Stimulated activated naive B cell treated with anti-CD40 and anti-IgM and Interleukin-4, amounts not matched to agents 10 μg/mL and 1 μg/mL and 100 μg/mL, for 72 hours (primary cell): ENCODE measurements at regions not wholly inside any gene's neighbourhood (a gene's known extent, or its start where the extent isn't known, plus 50 kb on each side); places are given as distances from the start of the nearest gene placed in this dataset.
"Not testable (repeated sequence)": the region's sequence is repeated elsewhere in the genome, so short reads cannot be mapped to it uniquely, and the experiment has no call there.

Experiments
- ATAC-seq, 2 donors: fragments of 150-1000 bp; cut with Tn5 transposase; replicated peaks; 2 replicates each; pipeline ENCODE4 v1.10.0; 2021; ENCODE audit warnings: moderate library complexity in 1 of 2
- DNase-seq: peaks from one replicate; pipeline ENCODE4 v3.0.0; 2021
- H3K27ac Mint-ChIP-seq: one replicate; pipeline ENCODE4 v1.8.0; 2022; ENCODE audit warnings: mild to moderate bottlenecking, mixed read lengths
- H3K27me3 Mint-ChIP-seq, 2 donors: one replicate each; pipeline ENCODE4 v1.8.0; 2022; ENCODE audit warnings: mixed read lengths in 2 of 2
- H3K36me3 Mint-ChIP-seq, 2 donors: one replicate each; pipeline ENCODE4 v1.8.0; 2022; ENCODE audit warnings: mixed read lengths in 2 of 2, mild to moderate bottlenecking in 1 of 2
- H3K4me1 Mint-ChIP-seq, 2 donors: one replicate each; pipeline ENCODE4 v1.8.0; 2022; ENCODE audit warnings: mixed read lengths in 2 of 2, mild to moderate bottlenecking in 1 of 2
- H3K4me3 Mint-ChIP-seq, 2 donors: one replicate each; pipeline ENCODE4 v1.8.0; 2022; ENCODE audit warnings: mild to moderate bottlenecking in 2 of 2, mixed read lengths in 2 of 2, moderate library complexity in 1 of 2
- H3K9me3 Mint-ChIP-seq, 2 donors: one replicate each; pipeline ENCODE4 v1.8.0; 2022; ENCODE audit warnings: mixed read lengths in 2 of 2, mild to moderate bottlenecking in 1 of 2

GRCh38 chr10:6823770-6824169 is 243.7 kb upstream of the PRKCQ start:
- Mint-ChIP-seq H3K9me3 (no peaks in the 10 kb centered on the region), H3K4me3 (no peak overlapping the region), H3K27ac (no peak overlapping the region), H3K4me1 (no peaks in the 10 kb centered on the region), H3K27me3 (peaks cover 13 to 18% of the 10 kb centered on the region in 2 donors), H3K36me3 (no peaks in the 10 kb centered on the region)
- ATAC-seq: no peak
- no peak for DNase-seq

- ATAC-seq (no peak), DNase-seq (no peak)
- Mint-ChIP-seq H3K27me3 (peaks cover 17 to 26% of the 10 kb centered on the region in 2 donors), H3K4me1 (no peaks in the 10 kb centered on the region), H3K4me3 (no peak overlapping the region), H3K27ac (no peak overlapping the region), H3K36me3 (no peaks in the 10 kb centered on the region), H3K9me3 (no peaks in the 10 kb centered on the region)
Measured at GRCh38 chr10:6819301-6819700, 239.2 kb upstream of the PRKCQ start.

GRCh38 chr10:6817770-6818169 is 237.7 kb upstream of the PRKCQ start:
- Mint-ChIP-seq H3K27ac (no peak overlapping the region), H3K27me3 (peaks cover 17 to 26% of the 10 kb centered on the region in 2 donors), H3K36me3 (no peaks in the 10 kb centered on the region), H3K9me3 (no peaks in the 10 kb centered on the region), H3K4me3 (no peak overlapping the region), H3K4me1 (no peaks in the 10 kb centered on the region)
- DNase-seq (no peak), ATAC-seq (no peak)

GRCh38 chr10:6815346-6815745 is 235.3 kb upstream of the PRKCQ start:
- ATAC-seq (no peak), DNase-seq (no peak)
- Mint-ChIP-seq H3K4me1 (no peaks in the 10 kb centered on the region), H3K4me3 (no peak overlapping the region), H3K36me3 (no peaks in the 10 kb centered on the region), H3K27me3 (peaks cover 33 to 35% of the 10 kb centered on the region in 2 donors), H3K9me3 (no peaks in the 10 kb centered on the region), H3K27ac (no peak overlapping the region)

GRCh38 chr10:6813856-6814255 is 233.8 kb upstream of the PRKCQ start:
- Mint-ChIP-seq H3K9me3 (peaks cover 0 to 2% of the 10 kb centered on the region in 2 donors), H3K27me3 (peaks cover 20 to 31% of the 10 kb centered on the region in 2 donors), H3K4me3 (no peak overlapping the region), H3K27ac (no peak overlapping the region), H3K4me1 (no peaks in the 10 kb centered on the region), H3K36me3 (no peaks in the 10 kb centered on the region)
- no peak for ATAC-seq
- DNase-seq: no peak

- Mint-ChIP-seq H3K27me3 (peaks cover 16 to 26% of the 10 kb centered on the region in 2 donors), H3K27ac (no peak overlapping the region), H3K4me1 (no peaks in the 10 kb centered on the region), H3K9me3 (peaks cover 0 to 2% of the 10 kb centered on the region in 2 donors), H3K36me3 (no peaks in the 10 kb centered on the region), H3K4me3 (no peak overlapping the region)
- ATAC-seq (no peak), DNase-seq (no peak)
Measured at GRCh38 chr10:6813306-6813705, 233.2 kb upstream of the PRKCQ start.

- Mint-ChIP-seq H3K9me3 (peaks cover 0 to 2% of the 10 kb centered on the region in 2 donors), H3K27ac (no peak overlapping the region), H3K4me1 (no peaks in the 10 kb centered on the region), H3K27me3 (peaks cover 16 to 22% of the 10 kb centered on the region in 2 donors), H3K4me3 (no peak overlapping the region), H3K36me3 (no peaks in the 10 kb centered on the region)
- no peak for DNase-seq
- no peak for ATAC-seq
Measured at GRCh38 chr10:6811153-6811552, 231.1 kb upstream of the PRKCQ start.

- no peaks in the 10 kb centered on the region for H3K36me3 Mint-ChIP-seq
- peaks cover 9 to 10% of the 10 kb centered on the region in 2 donors for H3K27me3 Mint-ChIP-seq
- H3K27ac Mint-ChIP-seq: no peak overlapping the region
- DNase-seq: no peak
- H3K9me3 Mint-ChIP-seq: no peaks in the 10 kb centered on the region
- no peak overlapping the region for H3K4me3 Mint-ChIP-seq
- no peaks in the 10 kb centered on the region for H3K4me1 Mint-ChIP-seq
- no peak for ATAC-seq
Measured at GRCh38 chr10:6803427-6803783, 223.3 kb upstream of the PRKCQ start.

GRCh38 chr10:6802759-6803426 is 222.8 kb upstream of the PRKCQ start:
- ATAC-seq: no peak
- no peaks in the 10 kb centered on the region for H3K4me1 Mint-ChIP-seq
- H3K36me3 Mint-ChIP-seq: no peaks in the 10 kb centered on the region
- H3K9me3 Mint-ChIP-seq: no peaks in the 10 kb centered on the region
- H3K4me3 Mint-ChIP-seq: no peak overlapping the region
- no peak overlapping the region for H3K27ac Mint-ChIP-seq
- no peak for DNase-seq
- H3K27me3 Mint-ChIP-seq: peaks cover 9 to 10% of the 10 kb centered on the region in 2 donors

GRCh38 chr10:6796231-6796630 is 216.2 kb upstream of the PRKCQ start:
- peaks cover 10 to 17% of the 10 kb centered on the region in 2 donors for H3K27me3 Mint-ChIP-seq
- no peak for DNase-seq
- no peak overlapping the region for H3K4me3 Mint-ChIP-seq
- no peak for ATAC-seq
- no peaks in the 10 kb centered on the region for H3K4me1 Mint-ChIP-seq
- H3K27ac Mint-ChIP-seq: no peak overlapping the region
- H3K36me3 Mint-ChIP-seq: no peaks in the 10 kb centered on the region
- H3K9me3 Mint-ChIP-seq: no peaks in the 10 kb centered on the region

GRCh38 chr10:6795541-6795940 is 215.5 kb upstream of the PRKCQ start:
- no peak overlapping the region for H3K27ac Mint-ChIP-seq
- ATAC-seq (no peak), DNase-seq (no peak)
- no peaks in the 10 kb centered on the region for H3K36me3 Mint-ChIP-seq
- no peaks in the 10 kb centered on the region for H3K9me3 Mint-ChIP-seq
- H3K4me1 Mint-ChIP-seq: no peaks in the 10 kb centered on the region
- H3K27me3 Mint-ChIP-seq: peaks cover 13 to 20% of the 10 kb centered on the region in 2 donors
- no peak overlapping the region for H3K4me3 Mint-ChIP-seq

GRCh38 chr10:6794841-6795240 is 214.8 kb upstream of the PRKCQ start:
- DNase-seq, H3K4me1 Mint-ChIP-seq, H3K36me3 Mint-ChIP-seq, ATAC-seq, H3K4me3 Mint-ChIP-seq, H3K9me3 Mint-ChIP-seq, H3K27ac Mint-ChIP-seq: not testable (repeated sequence)
- peaks cover 16 to 23% of the 10 kb centered on the region in 2 donors for H3K27me3 Mint-ChIP-seq

GRCh38 chr10:6794441-6794840 is 214.4 kb upstream of the PRKCQ start:
- H3K4me3 Mint-ChIP-seq: no peak overlapping the region
- H3K36me3 Mint-ChIP-seq: no peaks in the 10 kb centered on the region
- H3K4me1 Mint-ChIP-seq: no peaks in the 10 kb centered on the region
- H3K27me3 Mint-ChIP-seq: peaks cover 16 to 23% of the 10 kb centered on the region in 2 donors
- DNase-seq (no peak), ATAC-seq (no peak)
- no peak overlapping the region for H3K27ac Mint-ChIP-seq
- no peaks in the 10 kb centered on the region for H3K9me3 Mint-ChIP-seq

- no peak overlapping the region for H3K27ac Mint-ChIP-seq
- no peak overlapping the region for H3K4me3 Mint-ChIP-seq
- no peaks in the 10 kb centered on the region for H3K4me1 Mint-ChIP-seq
- no peak for ATAC-seq
- H3K36me3 Mint-ChIP-seq: no peaks in the 10 kb centered on the region
- peaks cover 11 to 21% of the 10 kb centered on the region in 2 donors for H3K27me3 Mint-ChIP-seq
- DNase-seq: no peak
- H3K9me3 Mint-ChIP-seq: no peaks in the 10 kb centered on the region
Measured at GRCh38 chr10:6788731-6789130, 208.7 kb upstream of the PRKCQ start.

GRCh38 chr10:6788231-6788630 is 208.2 kb upstream of the PRKCQ start:
- Mint-ChIP-seq H3K36me3 (no peaks in the 10 kb centered on the region), H3K4me1 (no peaks in the 10 kb centered on the region), H3K9me3 (no peaks in the 10 kb centered on the region), H3K4me3 (no peak overlapping the region), H3K27me3 (peaks cover 11 to 21% of the 10 kb centered on the region in 2 donors), H3K27ac (no peak overlapping the region)
- ATAC-seq (no peak), DNase-seq (no peak)

- H3K9me3 Mint-ChIP-seq: no peaks in the 10 kb centered on the region
Measured at GRCh38 chr10:6787718-6788117, 207.6 kb upstream of the PRKCQ start.

More at GRCh38 chr10:6787718-6788117, 207.6 kb upstream of the PRKCQ start:
- Mint-ChIP-seq H3K27ac (no peak overlapping the region), H3K36me3 (no peaks in the 10 kb centered on the region), H3K4me3 (no peak overlapping the region), H3K4me1 (no peaks in the 10 kb centered on the region), H3K27me3 (peaks cover 11 to 21% of the 10 kb centered on the region in 2 donors)
- DNase-seq (no peak), ATAC-seq (no peak)
